NCI-H2227 treated with DMSO at 0.1 percent for 48 hours (cell line): ENCODE measurements at regions not wholly inside any gene's neighbourhood (a gene's known extent, or its start where the extent isn't known, plus 50 kb on each side); places are given as distances from the start of the nearest gene placed in this dataset.

Source experiments
- DNase-seq: peaks from one replicate; lab custom pipeline; 2025; lab: John Stamatoyannopoulos, UW

- DNase-seq = no peak
These were observed 317.0 kb upstream of the JAG1 start for GRCh38 chr20:10990625-10991382.

- DNase-seq = no peak
These were observed 318.9 kb upstream of the JAG1 start for GRCh38 chr20:10992731-10993130.

DNA sequence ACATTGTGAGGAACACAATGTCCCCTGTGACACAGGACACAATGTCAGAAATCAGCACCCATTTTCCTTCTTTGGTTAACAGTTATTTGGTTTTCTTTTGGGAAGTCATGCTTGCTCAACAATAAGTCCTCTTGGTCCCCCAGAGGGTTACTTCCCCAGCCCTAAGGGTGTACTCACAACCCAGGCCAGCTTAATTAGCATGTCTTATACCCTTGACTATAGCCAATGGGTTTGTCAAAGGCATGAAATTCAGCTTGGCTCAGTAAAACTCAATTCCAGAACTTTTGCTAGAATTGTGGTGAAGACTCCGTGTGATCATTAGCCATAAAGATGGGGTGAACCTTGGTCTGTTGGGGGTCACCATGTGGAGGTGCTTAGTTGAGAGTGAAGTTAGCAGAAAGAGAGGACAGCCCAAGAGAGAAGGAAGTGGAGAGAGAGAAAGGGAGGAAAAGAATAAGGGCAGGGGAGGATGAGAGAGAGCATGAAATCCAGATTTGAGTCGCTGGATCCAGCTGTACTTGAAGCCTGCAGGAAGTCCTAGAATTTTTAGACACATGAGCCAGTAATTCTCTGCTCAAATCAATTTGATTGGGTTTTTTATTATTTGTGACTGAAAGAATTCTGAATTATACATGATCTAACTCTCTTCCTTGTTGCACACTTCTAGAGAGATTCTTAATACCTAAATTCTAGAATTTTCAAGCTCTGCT is 321.3 kb upstream of the JAG1 start:
- DNase-seq = no peak

DNA sequence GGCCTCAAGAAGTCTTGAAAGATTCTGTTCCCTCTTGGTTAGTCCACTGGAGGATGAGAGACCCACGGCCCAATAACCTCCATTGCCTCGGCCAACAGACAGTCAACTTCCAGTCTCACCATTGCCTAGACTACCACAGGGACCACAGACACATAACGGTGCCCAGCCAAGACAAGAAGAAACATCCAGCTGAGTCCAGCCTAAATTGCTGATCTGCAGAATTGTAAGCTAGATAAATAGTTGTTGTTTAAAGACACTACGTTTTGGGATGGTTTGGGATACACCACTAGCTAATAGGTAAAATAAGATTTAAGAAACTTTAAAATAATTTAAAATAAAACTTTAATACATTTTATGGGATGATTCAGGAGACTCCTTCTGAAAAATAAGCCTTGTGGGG is 324.7 kb upstream of the JAG1 start:
- DNase-seq = no peak

- DNase-seq = no peak
These were observed 326.6 kb upstream of the JAG1 start for GRCh38 chr20:11000416-11000815.

GRCh38 chr20:11001302-11001701 is 327.5 kb upstream of the JAG1 start:
- no peak for DNase-seq

DNA sequence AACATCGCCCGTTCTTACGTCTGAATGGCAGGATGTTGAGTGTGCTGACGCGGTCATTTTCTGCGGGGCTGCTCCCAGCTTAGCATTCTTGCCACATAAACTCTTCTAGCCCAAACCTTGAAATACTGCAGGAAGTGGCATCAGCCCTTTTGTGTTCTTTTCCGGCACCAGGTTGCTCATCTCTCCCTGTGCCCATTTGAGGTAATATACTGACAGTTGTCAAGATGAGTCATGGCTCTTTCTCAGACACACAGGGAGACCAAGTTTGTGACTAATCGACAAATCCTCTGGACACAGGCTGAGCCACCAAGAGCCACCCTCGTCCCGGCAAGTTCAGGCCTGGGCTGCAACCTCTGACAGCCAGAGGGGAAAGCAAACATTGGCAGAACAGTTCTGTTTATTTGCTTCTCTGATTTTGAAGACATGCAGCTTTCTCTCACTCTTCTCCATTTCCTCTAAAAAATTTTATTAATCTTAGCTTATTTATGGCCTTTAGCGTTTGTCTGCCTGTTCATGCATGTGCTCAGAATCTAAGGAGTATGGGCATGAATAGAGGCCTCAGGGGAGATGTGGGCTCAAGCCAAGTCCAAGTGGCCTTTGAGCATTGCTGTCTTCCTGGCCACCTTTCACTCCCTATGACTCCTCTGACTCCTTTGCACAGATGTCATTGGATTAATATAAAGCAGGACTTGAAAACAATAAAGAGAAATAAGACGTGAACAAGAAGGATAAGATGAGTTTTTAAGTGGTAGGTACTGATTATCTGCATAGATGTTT is 328.2 kb upstream of the JAG1 start:
- DNase-seq = no peak

DNA sequence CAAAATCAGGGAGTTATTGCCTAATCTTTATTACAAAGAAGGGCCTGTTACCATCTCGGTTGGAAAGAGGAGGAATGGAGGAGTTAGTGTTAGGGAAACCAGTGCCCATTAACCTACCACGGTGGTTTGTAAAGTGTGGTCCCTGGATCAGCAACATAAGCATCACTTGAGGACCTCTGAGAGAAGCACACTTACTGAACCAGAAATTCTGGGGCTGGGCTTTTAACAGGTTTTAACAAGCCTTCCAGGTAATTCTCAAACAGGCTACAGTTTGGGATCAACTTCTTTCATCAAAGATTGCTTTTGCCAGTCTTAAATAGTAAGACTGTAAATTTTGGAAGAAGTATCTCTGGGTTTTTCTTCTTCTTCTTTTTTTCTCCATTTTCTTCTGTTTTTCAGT is 329.5 kb upstream of the JAG1 start:
- no peak for DNase-seq

DNA sequence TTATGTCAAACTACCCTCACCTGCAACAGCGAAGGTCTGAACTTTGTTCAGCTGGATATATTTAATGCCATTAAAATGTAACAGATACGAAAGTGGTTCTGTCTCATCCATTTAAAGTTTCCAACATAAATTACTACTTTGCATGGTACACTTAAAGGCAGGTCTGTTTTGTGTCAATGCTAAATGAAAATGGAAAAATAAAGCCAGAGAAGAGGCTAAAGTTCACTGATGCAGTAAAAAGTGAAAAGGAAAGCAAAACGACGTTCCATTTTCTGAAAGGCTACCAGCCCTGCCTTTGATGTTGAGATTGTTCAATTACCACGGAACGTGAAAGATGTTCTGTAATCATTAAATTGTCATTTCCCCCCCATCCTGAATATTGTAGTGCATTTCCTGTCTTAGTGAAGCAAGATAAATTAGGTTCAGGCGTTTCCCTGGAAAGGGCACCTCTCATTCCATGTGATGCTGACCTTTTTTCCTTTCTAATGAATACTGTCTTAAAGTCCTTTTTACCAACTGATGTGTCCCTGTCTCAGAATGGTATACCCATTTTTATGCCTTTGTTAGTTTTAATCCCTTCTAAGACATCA is 334.7 kb upstream of the JAG1 start:
- DNase-seq = peak; percentile 36

GRCh38 chr20:11011653-11012052 is 337.9 kb upstream of the JAG1 start:
- no peak for DNase-seq

DNA sequence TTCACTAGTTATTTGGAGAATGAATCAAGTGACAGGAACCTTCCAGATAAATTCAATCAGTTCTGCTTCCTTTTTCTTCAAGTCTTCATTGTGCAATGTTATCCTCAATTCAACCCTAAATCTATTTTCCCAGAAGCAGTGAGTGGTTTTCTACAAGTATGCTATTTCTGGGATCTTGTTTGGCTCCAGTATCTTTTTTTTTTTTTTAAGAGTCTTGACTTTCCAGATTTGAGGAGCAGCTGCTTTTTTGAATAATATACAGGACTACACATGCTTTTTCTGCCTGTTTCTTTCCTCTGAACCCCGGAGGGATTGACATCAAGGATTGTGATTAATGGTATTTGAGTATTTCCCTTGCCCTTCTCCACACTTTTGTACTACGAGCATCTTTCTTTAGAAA is 339.2 kb upstream of the JAG1 start:
- DNase-seq = no peak

GRCh38 chr20:11013801-11014200 is 340.0 kb upstream of the JAG1 start:
- DNase-seq = no peak

DNA sequence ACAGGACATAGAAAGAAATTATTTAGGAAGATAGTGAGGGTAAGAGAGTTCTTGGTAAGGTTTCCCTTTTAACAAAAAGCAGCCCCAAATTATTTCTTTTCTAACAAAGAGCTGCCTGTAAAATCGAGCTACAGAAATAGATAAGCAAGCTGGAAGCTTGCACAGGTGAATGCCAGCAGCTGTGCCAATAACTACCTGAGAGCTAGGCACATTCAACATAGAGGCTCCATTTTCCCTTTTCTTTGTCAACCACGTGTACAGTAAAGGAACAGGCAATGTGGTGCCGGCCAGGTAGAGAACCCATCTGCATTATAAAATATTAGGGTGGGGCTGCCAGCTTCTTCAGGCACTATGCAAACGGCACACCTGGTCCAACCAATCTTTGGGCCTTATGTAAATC is 341.6 kb upstream of the JAG1 start:
- DNase-seq = no peak

DNA sequence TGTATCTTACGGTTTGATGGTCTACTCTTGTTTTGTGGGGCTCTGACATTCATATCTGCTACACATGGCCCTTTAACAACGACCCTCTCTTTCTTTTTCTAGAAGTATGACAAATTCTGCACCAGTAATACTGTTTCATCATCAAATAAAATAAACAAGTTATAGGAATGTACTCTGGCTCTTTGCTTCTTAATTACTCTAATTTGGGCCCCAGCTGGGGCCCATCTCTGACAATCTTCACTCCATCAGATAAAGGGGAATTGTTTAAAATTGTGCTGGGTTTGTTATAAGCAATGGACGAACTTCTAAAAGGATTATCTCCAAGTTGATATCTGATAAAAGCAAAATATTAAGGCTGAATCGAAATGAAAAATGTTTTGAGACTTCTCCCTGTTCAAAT is 343.6 kb upstream of the JAG1 start:
- no peak for DNase-seq

- no peak for DNase-seq
These were observed 344.9 kb upstream of the JAG1 start for GRCh38 chr20:11018668-11019170.

DNA sequence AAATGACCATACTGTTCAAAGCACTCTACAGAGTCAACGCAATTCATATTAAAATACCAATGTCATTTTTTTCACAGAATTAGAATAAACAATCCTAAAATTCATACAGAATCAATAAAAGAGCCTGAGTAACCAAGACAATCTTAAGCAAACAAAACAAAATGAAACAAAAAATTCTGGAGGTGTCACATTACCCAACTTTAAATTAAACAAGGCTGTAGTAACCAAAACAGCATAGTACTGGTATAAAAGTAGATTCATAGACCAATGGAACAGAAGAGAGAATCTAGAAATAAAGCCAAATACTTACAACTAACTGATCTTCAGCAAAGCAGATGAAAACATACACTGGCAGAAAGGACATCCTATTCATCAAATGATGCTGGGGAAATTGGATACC is 346.9 kb upstream of the JAG1 start:
- no peak for DNase-seq

DNA sequence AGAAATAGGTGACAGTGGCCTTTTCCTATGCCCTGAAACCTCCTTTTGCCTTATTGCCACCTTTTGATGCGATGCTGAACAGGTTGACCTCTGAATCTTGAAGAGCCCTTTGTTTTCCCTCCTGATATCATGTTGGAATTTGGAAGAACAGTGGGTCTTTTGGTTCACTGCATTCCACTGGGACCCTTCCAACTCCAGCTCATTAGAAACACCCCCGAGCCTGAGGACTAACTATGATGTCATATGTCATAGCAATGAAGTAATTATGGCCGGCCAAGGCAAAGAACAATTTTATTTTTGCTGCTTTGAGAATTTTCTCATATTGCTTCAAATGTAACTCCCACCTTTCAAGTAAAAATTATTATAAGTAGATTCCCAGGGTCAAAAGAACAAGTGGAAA is 353.4 kb upstream of the JAG1 start:
- DNase-seq = no peak

GRCh38 chr20:11030351-11030750 is 356.6 kb upstream of the JAG1 start:
- no peak for DNase-seq

DNA sequence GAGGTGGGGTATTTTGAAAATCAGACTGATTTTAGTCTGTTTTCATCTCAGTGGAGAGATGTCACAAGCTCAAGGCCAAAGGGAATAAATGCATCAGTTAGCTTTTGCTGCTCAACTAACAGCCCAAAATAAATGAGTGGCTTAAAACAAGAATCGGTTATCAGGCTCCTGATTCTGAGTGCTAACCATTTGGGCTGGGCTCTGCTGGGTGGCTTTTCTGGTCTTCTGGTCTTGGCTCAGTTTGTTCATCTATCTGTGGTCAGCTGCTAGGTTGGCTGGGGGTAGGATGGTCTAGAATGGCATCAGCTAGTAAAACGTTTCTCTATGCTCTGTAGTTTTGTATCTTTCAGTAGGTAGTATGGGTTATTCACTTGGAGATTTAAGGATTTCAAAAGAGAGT is 357.5 kb upstream of the JAG1 start:
- no peak for DNase-seq

DNA sequence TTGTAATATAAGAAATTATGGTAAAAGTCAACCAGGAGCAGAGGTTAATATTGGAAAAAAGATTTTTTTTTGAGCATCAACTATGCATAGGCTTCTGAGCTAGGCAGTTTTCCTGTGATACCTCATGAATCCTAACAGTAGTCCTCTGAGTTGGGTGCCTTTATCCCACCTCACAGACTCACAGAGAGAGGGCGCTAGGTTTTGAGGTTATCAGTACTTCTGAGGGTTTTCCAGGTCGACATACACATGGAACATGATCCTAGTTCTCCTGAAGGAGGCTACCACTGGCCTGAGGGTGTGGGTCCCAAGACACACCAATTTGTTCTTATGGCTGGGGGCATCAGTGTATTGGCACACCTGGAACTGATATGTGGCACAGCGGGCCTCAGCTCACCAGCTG is 358.8 kb upstream of the JAG1 start:
- DNase-seq = no peak

DNA sequence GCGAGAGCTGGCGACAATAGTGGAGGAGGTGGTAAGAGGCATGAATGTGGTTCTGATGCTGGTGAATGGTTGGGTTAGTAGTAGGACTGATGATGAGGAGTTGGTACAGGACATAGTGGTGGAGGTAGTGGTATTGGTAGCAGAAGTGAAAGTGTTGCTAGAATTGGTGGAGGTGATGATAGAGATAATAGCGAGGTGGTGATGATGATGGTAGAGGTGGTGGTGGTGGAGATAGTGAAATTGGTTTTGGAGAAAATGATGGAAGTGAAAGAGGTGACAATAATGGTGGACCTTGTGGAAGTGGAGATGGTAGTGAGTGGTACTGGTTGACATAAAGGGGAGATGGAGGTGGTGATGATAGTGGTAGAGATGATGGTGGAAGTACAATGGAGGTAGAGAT is 360.2 kb upstream of the JAG1 start:
- DNase-seq = no peak

DNA sequence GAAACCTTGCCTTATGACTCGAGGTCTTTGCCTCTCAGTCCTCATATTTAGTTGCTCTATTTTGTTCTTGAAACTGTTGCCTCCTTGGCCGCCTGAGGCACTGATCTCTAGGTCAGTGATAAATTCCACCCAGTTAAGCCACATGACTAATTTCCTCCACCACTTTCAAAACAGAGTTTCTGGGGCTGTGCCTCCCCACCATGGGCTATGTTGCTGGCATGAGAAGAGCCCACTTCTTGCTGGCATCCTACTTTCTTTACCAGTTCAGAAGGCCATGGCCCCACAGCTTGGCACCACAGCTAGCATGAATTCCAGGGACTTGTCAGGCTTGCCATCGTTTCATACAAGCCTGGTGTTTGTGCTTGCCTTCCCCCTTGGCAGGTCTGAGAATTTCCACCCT is 361.4 kb upstream of the JAG1 start:
- no peak for DNase-seq

- no peak for DNase-seq
These were observed 367.6 kb upstream of the JAG1 start for GRCh38 chr20:11041396-11041795.
